HG03565 (cell line): ENCODE measurements at regions not wholly inside any gene's neighbourhood (a gene's known extent, or its start where the extent isn't known, plus 50 kb on each side); places are given as distances from the start of the nearest gene placed in this dataset.

ENCODE experiments used
- ATAC-seq: cut with Tn5 transposase; IDR thresholded peaks from one replicate; pipeline ENCODE4 v1.9.1; 2021; ENCODE audit warnings: mild to moderate bottlenecking, moderate library complexity; ENCODE audit not compliant: unreplicated experiment

DNA sequence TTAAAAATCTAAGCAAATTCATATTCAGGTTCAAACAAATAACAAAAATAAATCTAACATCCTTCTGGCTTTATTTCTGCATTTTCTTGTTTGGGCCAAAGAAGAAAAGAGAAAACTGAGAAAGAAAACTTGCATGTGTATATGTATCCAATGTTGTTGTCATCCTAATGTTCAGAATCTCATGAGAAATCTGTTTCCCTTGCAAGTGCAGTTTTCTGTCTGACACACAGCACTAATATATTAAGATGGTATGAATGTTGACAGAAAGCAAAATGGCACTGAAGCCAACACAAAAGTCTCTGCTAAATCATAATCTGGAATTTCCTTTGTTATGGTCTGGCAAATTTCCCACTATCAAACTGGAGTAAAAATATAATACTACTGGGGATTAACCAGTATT, 235.9 kb downstream of the HGF start:
- no peak for ATAC-seq

DNA sequence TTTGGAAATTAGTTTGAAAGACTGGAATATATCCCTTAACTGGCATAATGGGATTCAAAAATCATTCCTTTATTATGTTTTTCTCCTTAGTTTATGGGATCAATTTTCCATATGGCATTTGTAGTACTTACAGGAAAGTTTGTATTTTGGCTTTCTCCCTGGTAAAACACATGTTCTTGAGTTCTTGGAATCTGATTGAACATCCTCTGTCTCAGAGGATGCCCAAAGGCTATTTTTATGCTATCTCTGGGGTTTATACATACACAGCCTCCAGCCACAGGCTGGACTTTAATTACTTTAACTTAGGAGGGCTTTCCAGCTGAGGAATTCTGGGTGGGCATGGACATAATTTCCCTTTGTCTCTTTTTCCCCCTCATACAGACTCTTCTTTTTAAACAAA, 236.4 kb downstream of the HGF start:
- ATAC-seq = no peak

DNA sequence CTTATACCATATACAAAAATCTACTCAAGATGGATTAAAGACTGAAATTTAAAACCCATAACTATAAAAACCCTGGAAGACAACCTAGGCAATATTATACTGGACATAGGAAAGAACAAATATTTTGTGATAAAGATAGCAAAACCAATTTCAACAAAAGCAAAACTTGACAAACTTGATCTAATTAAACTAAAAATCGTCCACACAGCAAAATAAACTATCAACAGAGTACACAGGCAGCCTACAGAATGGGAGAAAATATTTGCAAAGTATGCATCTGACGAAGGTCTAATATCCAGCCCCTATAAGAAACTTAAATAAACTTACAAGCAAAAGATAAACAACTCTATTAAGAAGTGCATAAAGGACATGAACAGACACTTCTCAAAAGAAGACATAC, 240.1 kb downstream of the HGF start:
- no peak for ATAC-seq

GRCh38 chr7:81527651-81528050, 242.2 kb downstream of the HGF start:
- ATAC-seq = no peak

DNA sequence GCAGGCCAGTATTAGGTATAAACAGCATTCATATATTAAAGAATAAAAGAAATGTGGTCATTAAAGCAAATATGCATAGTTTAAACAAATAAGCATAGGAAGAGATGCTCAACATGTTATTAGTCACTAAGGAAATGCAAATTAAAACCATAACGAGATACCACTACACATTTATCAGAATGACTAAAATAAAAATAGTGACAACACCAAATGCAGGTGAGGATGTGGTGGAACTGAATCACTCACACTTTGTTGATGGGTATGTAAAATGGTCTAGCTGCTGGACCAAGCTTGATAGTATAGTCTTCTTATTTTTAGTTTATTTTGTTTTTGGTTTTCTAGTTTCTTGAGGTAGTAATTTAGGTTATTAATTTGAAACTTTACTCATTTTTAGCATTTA, 242.9 kb downstream of the HGF start:
- no peak for ATAC-seq

DNA sequence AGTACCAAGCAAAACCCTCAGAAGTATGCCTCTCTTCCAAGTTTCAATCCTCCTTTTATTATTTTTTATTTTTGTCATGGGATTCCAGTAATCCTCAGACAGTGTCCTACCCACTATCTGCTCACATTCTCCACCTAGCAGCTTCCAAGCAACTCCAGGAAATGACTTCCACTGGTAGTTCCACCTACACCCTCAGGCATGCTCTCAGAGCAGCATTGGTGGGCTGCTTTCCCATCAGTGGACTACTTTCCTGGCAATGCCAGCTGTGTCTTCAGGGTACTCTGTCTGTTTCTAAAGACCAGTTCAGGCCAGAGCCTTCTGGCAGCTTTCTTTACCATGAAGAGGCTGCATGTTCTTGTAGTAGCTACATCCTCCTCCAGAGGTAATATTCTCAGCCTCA, 244.0 kb downstream of the HGF start:
- ATAC-seq = no peak

- ATAC-seq = no peak
These were observed 250.0 kb downstream of the HGF start for GRCh38 chr7:81519886-81520285.

GRCh38 chr7:81516898-81517297, 252.9 kb downstream of the HGF start:
- no peak for ATAC-seq

DNA sequence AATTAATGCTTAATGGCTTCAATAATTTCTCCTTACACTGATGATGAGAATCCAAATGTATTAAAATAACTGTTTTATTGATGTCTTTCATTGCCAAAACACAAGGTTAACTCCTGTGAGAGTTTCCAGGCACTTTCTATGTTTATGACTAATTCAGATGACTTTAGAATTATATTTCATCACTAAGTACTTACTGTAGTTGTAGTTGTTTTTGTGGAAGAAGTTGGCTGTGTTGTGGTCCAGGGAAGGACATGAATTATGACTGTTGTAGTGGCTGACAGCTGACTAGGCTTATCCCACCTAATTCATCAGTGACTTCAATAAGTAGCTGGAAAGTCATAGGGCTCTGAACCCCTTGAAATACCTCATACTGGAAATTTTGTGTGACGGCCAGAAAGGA, 254.8 kb downstream of the HGF start:
- no peak for ATAC-seq

DNA sequence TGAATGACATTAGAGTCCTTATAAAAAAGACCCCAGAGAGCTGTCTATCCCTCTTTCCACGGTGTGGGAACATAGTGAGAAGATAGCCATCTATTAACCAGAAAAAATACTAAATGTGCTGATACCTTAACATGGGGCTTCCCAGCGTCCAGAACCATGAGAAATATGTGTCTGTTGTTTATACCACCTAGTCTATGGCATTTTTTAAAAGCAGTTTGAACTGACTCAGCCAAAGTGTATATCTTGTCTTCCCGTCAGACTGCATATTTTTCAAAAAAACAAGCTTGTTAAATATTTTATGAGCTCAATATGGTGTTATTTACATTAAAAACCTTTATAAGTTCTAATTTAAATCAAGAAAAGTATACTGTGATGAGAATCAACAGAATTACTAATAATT, 255.3 kb downstream of the HGF start:
- ATAC-seq = no peak

GRCh38 chr7:81510122-81510521, 259.7 kb downstream of the HGF start:
- ATAC-seq = no peak

GRCh38 chr7:81507221-81507620, 262.6 kb downstream of the HGF start:
- ATAC-seq = no peak

- no peak for ATAC-seq
These were observed 263.2 kb downstream of the HGF start for GRCh38 chr7:81506609-81507008.

DNA sequence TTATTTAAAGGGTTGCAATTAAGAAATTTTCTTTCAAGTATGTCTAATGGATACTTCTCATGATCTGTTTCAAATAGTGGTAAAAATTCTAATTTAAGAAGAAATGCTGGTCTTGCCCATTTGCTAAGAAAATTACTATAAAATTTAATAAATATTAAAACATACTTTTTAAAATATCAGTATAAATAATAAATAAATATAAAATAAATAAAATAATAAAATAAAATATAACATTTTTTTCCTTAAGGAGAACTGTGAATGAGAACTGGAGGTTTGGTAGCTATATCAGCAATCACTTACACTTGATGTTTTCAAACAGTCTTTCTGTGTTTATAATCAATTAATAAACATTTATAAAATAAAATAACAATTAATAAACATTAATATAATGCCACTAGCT, 266.1 kb downstream of the HGF start:
- ATAC-seq = no peak

DNA sequence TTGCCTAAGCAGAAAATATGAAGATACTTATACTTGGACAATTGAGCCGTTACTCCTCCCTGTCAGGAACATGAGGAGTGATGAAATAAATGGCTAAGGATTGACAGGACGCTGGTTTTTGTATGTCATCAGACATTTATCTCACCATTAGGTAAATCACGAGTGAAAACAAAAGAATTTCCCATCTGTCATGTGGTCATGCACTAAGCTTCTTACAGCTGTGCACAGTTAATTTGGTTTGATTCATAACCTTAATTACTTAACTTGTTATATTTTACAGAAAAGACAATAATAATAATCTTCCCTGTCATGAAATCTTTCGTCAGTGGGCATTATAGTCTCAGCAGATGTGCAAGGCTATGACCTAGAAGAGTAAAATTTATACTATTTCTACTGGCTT, 266.5 kb downstream of the HGF start:
- ATAC-seq = no peak

DNA sequence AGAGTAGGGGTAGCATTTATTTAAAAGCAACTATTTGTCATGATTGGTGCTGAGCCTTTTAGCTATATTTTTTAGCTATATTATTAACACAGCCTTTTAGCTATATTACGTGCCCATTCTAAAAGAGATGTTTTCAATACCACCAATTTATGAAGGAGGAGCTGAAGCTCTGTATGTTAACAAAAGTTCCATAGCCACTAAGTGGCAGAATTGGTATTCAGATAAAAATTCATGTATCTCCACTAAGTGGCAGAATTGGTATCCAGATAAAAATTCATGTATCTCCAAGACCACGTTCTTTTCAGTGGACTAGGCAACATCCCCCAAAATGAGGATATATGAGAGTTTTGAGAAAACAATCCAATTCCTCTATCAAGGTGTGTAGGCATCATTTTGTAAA, 268.6 kb downstream of the HGF start:
- ATAC-seq = no peak

DNA sequence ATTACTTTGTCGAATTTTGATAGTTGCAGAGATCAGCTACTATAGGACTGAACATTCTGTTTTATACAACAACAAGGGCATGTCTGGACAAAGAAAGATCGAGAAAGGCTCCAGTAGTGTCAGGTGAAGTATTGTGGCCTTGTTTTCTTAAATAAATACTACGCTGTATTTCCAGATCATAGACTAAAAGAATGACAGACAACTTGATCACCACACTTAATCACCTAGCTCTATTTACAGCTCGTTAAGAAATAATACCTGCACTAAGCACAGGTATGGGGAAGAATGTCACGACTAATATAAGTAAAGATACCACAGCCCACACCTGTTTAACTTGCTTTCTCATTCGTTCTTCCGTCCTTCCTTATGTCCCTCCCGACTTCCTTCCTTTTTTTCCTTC, 269.2 kb downstream of the HGF start:
- ATAC-seq = no peak

DNA sequence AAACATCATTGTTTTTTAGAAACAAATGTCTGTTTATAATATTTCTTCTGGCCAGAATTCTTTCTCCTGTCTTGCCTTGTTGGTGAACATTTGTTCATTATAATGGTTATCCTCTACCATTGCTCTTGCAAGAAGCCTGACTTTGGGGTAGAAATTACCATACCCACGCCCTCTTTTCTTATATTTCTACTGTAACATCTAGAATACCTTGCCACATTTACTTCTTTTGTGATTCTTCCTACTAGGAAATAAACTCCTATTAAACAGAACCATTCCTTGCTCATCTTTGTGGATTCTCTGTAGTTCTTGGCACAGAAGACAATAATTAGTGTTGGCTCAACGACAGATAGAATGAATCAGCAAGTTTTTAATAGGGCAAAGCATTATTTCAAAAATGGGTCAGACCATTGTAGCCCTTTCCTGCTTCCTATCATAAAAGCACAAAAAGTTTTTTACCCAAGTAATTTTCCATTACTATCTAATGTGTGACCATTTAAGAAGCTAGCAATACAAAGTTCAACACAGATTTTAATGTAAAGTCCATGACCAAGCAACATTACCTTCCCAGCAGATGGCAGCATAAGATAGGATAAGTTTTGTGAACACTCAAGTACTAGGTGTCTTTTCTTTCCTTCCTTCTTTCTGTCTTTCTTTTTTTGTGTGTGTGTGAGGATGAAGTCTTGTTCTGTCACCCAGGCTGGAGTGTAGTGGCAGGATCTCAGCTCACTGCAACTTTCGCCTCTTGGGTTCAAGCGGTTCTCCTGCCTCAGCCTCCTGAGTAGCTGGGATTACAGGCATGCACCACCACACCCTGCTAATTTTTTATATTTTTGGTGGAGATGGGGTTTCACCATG, 270.4 kb downstream of the HGF start:
- ATAC-seq = peak; percentile 76

DNA sequence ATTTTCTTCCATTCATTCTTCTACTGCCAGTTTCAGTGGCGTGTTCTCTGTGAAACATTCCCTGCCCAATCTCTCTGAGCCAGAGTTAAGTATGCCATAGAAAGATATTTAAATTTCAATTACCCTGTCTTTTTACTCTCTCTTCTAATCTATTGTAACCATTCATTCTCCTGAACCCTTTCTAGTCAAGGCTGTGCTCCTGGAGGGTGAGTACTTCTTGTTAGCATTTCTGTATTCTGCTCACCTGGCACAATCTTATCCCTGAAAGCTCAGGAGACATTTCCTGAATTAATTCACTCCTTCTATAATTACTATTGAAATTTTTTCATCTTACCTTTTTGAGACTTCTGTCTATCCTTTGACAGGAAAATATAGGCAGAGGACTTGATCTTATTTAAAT, 271.7 kb downstream of the HGF start:
- no peak for ATAC-seq

GRCh38 chr7:81492910-81493309, 276.9 kb downstream of the HGF start:
- no peak for ATAC-seq

GRCh38 chr7:81492240-81492639, 277.6 kb downstream of the HGF start:
- no peak for ATAC-seq

DNA sequence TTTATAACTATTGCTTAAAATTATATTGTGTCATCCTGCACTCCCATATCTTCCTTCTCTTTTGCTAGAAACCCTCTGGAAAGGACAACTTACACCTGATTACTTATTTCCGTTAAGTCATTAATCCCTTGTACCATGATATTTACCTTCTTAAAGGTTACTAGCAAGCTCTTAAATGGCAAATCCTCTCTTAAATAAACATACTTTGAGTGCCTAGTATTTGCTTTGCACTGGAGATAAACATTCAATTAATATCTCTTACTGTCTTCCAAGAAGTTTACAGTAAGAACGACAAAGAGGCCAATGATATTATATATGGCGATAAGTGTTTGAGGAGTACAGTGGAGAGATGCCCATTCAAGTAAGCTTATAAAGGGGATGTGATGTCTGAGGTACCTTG, 278.3 kb downstream of the HGF start:
- no peak for ATAC-seq

- no peak for ATAC-seq
These were observed 281.6 kb downstream of the HGF start for GRCh38 chr7:81488210-81488609.
